DMS153 (cell line): ENCODE measurements at regions not wholly inside any gene's neighbourhood (a gene's known extent, or its start where the extent isn't known, plus 50 kb on each side); places are given as distances from the start of the nearest gene placed in this dataset.

Experiments used
- DNase-seq: peaks from one replicate; lab custom pipeline; 2025; lab: John Stamatoyannopoulos, UW

- no peak for DNase-seq
Measured at GRCh38 chr16:51971184-51971583, 575.8 kb downstream of the TOX3 start.

- DNase-seq = no peak
Measured at GRCh38 chr16:51968749-51969148, 578.2 kb downstream of the TOX3 start.

DNA sequence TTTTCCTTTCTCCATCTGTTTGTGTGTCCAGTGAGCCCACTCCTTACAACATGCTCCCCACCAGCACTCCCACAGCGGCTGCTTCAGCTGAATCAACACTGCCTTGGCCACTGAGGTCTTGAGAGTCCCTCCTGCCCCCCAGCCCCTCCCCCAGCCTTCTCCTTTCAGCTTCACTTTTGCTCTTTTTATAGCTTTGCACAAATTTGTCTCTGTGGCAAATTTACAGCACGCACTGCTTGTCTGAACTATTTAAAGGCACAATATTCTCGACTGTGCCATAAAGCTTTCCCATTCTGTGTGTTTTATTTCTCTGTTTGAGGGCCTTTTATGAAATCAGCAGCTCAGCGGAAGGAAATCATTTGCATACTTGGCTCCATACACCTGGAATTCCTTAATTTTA is 579.3 kb downstream of the TOX3 start:
- no peak for DNase-seq

GRCh38 chr16:51960931-51961330 is 586.0 kb downstream of the TOX3 start:
- DNase-seq = no peak

DNA sequence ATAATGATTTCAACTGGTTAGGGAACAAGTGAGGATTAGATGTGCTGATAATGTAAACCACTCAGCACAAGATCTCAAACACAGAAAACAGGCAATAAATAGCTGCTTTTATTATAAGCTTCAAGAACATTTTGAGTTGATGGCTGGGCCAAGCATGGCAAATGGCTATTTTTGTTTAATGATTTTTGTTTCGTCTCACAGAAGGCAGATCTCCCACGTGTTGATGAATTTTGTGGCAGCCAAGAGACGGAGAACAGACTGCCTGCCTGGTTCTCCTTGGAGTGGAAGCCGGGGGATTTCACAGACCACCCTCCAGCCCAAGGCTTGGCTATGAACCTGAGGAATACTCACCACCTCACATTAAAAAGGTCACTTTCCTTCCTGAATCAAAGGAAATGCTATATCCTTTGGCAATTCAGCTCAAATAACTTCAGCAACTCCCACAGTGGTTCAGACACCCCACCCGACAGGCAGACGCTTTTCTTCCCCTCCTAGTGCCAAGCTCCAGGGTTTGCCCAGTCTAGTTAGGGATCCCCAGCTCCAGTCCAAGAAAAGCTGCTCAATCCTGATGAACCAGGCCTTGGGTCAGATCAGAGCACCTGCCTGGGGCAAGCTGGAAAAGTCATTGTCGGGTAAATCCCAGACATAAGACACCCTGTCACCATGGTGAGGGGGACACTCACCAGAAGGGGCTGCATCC is 593.5 kb downstream of the TOX3 start:
- no peak for DNase-seq

DNA sequence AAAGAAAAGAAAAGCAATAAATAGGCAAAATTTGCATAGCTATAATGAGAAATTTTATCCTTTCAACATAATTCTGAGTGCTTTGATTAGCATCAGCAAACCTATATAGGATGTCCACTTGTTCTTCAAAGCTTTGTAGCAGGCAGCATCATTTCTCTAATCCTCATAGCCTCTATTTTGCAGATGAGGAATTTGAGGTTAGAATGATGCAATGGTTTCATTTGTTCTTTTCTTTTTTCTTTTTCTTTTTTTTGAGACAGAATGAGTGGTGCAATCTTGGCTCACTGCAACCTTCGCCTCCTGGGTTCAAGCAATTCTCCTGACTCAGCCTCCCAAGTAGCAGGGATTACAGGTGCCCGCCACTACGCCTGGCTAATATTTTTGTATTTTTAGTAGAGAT is 594.4 kb downstream of the TOX3 start:
- DNase-seq = no peak

- peak; percentile 38 for DNase-seq
Measured at GRCh38 chr16:51951668-51952298, 595.2 kb downstream of the TOX3 start.

GRCh38 chr16:51950118-51950780 is 596.7 kb downstream of the TOX3 start:
- no peak for DNase-seq

- DNase-seq = no peak
Measured at GRCh38 chr16:51949282-51949681, 597.7 kb downstream of the TOX3 start.

DNA sequence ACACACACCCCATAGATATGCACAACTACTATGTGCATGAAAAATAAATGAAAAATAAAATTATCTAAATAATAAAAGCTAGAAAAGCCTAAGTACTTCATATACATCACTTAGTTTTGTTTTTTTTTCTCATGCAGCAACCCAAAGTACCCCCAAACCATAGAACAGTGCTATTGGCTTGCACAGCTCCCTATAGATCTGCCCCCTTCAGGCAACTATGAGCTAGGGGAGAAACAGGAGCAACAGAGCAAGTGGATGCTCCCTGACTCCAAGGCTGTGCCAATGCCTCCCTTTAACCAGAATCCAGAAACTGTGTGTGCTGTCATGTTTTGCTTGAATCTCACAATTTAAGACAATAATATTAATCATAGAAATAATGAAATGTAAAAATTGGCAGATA is 605.5 kb downstream of the TOX3 start:
- no peak for DNase-seq

DNA sequence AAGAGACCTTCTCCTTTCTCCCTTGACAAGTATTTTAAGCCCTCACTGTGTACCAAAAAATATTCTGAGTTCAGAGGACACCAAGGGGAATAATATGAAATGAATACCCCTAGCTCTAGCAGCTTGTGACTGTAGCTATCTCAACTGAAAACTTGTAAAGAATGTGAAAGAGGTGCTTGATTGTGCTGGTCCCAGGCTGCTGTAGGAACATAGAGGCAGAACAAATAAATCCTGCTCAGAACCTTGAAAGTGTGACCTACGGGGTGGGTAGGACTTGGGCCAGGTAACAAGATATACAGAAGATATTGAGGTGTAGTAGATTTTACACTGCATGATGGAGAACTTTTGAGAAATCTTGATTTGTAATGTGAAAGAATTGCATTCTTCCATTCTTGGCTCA is 606.8 kb downstream of the TOX3 start:
- no peak for DNase-seq

DNA sequence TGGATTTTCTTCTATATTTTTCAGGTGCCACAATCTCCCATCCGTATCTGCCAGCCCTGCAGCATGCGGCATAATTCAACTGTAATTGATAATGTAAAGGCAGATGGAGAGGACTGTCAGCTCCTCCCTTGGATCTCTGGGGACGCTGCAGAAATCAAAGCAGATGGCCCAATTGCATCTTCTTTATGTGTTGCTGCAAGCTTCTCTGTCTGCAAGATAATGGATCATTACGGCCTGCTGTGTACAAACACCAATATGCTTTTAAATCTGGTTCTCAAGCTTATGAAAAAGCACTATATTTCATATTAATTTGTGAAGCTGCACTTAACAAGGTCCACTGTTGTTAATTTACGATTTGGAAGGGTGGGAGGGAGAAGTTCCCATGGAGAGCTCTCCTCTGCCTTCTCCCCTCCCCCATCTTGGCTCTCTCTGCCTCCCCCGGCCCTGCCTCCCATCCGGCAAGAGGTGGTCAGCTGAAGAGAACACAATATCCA is 607.5 kb downstream of the TOX3 start:
- DNase-seq = no peak

DNA sequence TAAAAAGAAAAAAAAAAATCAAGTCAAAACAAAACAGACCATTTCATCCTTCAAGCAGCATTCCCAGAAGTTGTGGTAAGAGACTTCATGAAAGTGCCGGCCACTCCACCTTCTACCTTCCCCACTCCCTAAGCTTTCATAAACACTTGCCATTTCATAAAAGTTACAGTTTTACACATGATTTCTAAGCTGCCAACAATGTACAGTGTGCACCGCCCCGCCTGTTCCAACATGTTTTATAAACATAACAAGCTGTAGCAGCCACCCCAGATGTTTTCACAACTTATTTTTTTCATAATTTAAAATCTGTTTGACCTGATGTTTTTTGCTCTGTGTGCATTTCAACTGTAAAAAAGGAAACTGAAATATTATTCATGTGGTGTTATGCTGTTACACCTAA is 608.1 kb downstream of the TOX3 start:
- DNase-seq = no peak

DNA sequence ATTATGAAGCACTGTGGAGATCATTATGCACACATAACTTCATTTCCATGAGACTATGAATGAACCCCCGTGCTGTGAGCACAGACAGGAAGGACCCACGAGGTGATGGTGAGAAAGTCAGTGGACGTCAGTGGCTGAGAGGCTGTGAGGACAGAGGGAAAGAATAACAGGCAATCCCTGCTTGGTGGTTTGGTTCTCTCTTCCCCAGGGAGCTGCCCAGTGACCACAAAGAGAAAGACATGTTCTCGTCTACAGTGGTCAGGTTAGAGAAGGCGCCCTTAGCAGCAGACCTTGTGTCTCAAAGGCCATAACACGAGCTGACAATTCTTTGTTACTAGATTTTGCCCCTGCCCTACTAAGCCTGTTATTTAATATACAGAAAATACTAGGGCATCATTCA is 609.2 kb downstream of the TOX3 start:
- DNase-seq = no peak

DNA sequence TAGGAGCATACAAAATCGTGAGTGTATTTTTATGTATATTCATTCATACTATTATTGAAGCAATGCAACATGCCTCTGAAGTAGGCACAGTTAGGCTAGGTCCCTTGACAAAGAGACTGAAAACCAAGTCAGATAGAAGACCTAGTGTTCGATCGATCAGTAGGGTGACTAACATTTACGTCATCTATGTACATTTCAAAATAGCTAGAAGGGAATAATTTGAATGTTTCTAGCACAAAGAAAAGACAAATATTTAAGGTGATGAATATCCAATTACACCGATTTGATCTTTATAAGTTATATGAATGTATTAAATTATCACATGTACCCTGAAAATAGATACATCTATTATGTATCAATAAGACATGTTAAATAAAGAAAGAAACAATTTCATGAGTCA is 610.1 kb downstream of the TOX3 start:
- DNase-seq = no peak

DNA sequence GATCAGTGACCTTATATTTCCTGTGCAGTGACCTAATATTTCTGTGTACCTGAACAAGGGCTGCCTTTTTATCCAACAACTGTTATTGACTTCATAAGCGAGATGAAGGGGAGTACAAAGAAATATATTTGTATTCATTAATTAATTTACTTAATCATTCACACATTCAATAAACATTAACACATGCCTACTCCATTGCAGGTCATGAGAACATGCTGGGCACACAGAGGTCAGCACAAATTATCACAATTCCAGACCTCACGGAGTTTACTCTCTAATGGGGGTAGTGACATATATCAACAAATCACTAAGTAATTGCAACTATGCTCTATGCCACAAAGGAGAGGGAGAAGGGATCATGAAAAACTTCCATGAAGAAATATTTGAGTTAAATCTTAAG is 614.6 kb downstream of the TOX3 start:
- DNase-seq = no peak

DNA sequence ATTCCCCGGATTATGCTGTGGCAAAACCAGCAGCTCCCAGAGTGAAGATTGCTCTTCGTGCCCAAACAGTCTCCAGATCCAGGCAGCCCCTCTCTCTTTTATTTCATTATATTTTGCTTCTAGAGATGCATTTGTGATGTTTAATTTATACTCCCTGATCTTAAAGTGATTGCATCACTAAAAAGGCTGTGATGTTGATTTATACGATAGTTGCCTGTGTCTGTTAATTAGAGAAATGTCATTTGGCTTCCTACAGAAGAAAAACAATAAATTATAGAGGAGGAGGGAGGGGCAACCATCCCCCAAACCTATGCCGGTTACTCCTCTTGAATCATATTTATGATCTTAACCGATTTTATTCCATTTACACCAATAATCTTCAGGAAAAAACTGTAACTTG is 615.3 kb downstream of the TOX3 start:
- no peak for DNase-seq

DNA sequence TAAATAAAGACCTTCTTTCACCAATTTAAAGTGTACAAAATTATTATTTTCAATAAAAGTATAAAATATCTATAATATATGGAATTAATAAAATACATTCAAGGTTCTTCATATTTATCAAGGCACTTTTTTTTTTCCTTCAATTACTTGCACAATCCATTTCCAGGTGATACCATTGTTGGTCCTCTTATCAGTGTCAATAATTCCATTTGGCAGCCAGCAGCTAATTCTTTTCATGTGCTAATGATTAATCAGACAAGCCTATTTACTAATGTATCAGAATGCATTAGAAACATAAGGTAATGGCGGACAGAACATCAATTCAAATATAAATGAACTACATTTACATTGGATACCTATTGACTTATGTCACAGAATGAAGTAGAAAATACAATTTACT is 622.2 kb downstream of the TOX3 start:
- no peak for DNase-seq

GRCh38 chr16:51922476-51922875 is 624.5 kb downstream of the TOX3 start:
- DNase-seq = no peak

- no peak for DNase-seq
Measured at GRCh38 chr16:51919736-51920135, 627.2 kb downstream of the TOX3 start.

- no peak for DNase-seq
Measured at GRCh38 chr16:51916814-51917213, 630.1 kb downstream of the TOX3 start.

DNA sequence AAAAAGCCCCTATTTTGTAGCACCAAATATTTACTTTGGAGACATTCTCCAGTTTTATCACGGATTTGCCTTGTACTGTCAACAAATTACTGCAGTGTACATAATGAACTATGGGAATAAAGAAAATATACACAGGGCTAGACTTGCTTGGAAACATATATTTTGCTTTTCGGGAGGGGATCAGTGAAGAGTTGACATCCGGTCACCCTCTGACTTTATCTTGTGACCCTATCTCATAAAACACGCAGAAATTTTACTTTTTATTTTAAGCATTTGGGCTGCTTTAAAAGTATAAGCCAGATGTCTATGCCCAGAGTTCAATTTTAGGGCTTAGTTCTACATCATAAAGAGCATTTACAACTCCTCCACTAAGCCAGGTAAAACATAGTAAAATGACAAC is 630.7 kb downstream of the TOX3 start:
- no peak for DNase-seq

GRCh38 chr16:51907680-51908079 is 639.3 kb downstream of the TOX3 start:
- no peak for DNase-seq
